ENCODE measurements at regions not wholly inside any gene's neighbourhood (a gene's known extent, or its start where the extent isn't known, plus 50 kb on each side); places are given as distances from the start of the nearest gene placed in this dataset.
"Not testable (repeated sequence)": the region's sequence is repeated elsewhere in the genome, so short reads cannot be mapped to it uniquely, and the experiment has no call there.

- Histone ChIP-seq H3K9me3 (peaks cover 0 to 17% (median 0%) of the 10 kb centered on the region in 3 donors), H3K4me1 (peaks cover 0 to 10% (median 0%) of the 10 kb centered on the region in 3 donors), H3K27ac (no peak overlapping the region), H3K27me3 (no peaks in the 10 kb centered on the region), H3K36me3 (no peaks in the 10 kb centered on the region), H3K4me3 (no peak overlapping the region)
- no peak for TF ChIP-seq POLR2A (IDR thresholded peaks at IDR 0.05)
- TF ChIP-seq CTCF (IDR thresholded peaks at IDR 0.05) = no peak
- DNase-seq = no peak
- WGBS, 2 donors = 49 to 75% methylated on average over 2 of the region's 2 CpGs
- intact Hi-C loops (cut with DNase I) = no loop called here
Measured at GRCh38 chr12:58678753-58679152, 241.6 kb downstream of the LRIG3 start.

- Histone ChIP-seq H3K27ac (no peak overlapping the region), H3K9me3 (peaks cover 0 to 17% (median 0%) of the 10 kb centered on the region in 3 donors), H3K36me3 (no peaks in the 10 kb centered on the region), H3K4me1 (no peaks in the 10 kb centered on the region), H3K27me3 (no peaks in the 10 kb centered on the region), H3K4me3 (no peak overlapping the region)
- DNase-seq = no peak
- TF ChIP-seq POLR2A (IDR thresholded peaks at IDR 0.05) (no peak), CTCF (IDR thresholded peaks at IDR 0.05) (no peak)
- intact Hi-C loops (cut with DNase I) = no loop called here
- 71 to 72% methylated on average over 2 of the region's 2 CpGs for WGBS, 2 donors
Measured at GRCh38 chr12:58681730-58682129, 238.6 kb downstream of the LRIG3 start.

- Histone ChIP-seq H3K27me3 (no peaks in the 10 kb centered on the region), H3K36me3 (no peaks in the 10 kb centered on the region), H3K4me1 (no peaks in the 10 kb centered on the region), H3K9me3 (peaks cover 0 to 4% (median 0%) of the 10 kb centered on the region in 3 donors), H3K4me3 (no peak overlapping the region), H3K27ac (no peak overlapping the region)
- no peak for DNase-seq
- intact Hi-C loops (cut with DNase I) = no loop called here
- 92 to 95% methylated on average over 11 of the region's 11 CpGs for WGBS, 2 donors
- TF ChIP-seq POLR2A (IDR thresholded peaks at IDR 0.05) (no peak), CTCF (IDR thresholded peaks at IDR 0.05) (no peak)
Measured at GRCh38 chr12:58695263-58695662, 225.0 kb downstream of the LRIG3 start.

GRCh38 chr12:58701536-58701935 lies 218.8 kb downstream of the LRIG3 start:
- DNase-seq = no peak
- no peak overlapping the region for H3K27ac ChIP-seq
- no peaks in the 10 kb centered on the region for H3K4me1 ChIP-seq
- H3K4me3 ChIP-seq = no peak overlapping the region
- H3K36me3 ChIP-seq = no peaks in the 10 kb centered on the region
- intact Hi-C loops (cut with DNase I) = no loop called here
- peaks cover 0 to 6% (median 3%) of the 10 kb centered on the region in 3 donors for H3K9me3 ChIP-seq
- 84 to 89% methylated on average over 4 to 5 of the region's 8 CpGs for WGBS, 2 donors
- no peaks in the 10 kb centered on the region for H3K27me3 ChIP-seq
- TF ChIP-seq POLR2A (IDR thresholded peaks at IDR 0.05) (no peak), CTCF (IDR thresholded peaks at IDR 0.05) (no peak)

- no peaks in the 10 kb centered on the region for H3K27me3 ChIP-seq
- peaks cover 0 to 6% (median 3%) of the 10 kb centered on the region in 3 donors for H3K9me3 ChIP-seq
- no peaks in the 10 kb centered on the region for H3K4me1 ChIP-seq
- 61 to 63% methylated on average over 3 of the region's 3 CpGs for WGBS, 2 donors
- H3K27ac ChIP-seq = no peak overlapping the region
- intact Hi-C loops (cut with DNase I) = no loop called here
- no peak for DNase-seq
- TF ChIP-seq CTCF (IDR thresholded peaks at IDR 0.05) (no peak), POLR2A (IDR thresholded peaks at IDR 0.05) (no peak)
- no peaks in the 10 kb centered on the region for H3K36me3 ChIP-seq
- no peak overlapping the region for H3K4me3 ChIP-seq
Measured at GRCh38 chr12:58703866-58704265, 216.4 kb downstream of the LRIG3 start.

GRCh38 chr12:58704770-58705169 lies 215.5 kb downstream of the LRIG3 start:
- H3K4me1 ChIP-seq; H3K4me3 ChIP-seq; H3K9me3 ChIP-seq; H3K27me3 ChIP-seq; H3K36me3 ChIP-seq; H3K27ac ChIP-seq; intact Hi-C loops (cut with DNase I); DNase-seq: not testable (repeated sequence)

Data from esophagus squamous epithelium (tissue), 5 donors.